ENCODE measurements at regions not wholly inside any gene's neighbourhood (a gene's known extent, or its start where the extent isn't known, plus 50 kb on each side); places are given as distances from the start of the nearest gene placed in this dataset.

DNA sequence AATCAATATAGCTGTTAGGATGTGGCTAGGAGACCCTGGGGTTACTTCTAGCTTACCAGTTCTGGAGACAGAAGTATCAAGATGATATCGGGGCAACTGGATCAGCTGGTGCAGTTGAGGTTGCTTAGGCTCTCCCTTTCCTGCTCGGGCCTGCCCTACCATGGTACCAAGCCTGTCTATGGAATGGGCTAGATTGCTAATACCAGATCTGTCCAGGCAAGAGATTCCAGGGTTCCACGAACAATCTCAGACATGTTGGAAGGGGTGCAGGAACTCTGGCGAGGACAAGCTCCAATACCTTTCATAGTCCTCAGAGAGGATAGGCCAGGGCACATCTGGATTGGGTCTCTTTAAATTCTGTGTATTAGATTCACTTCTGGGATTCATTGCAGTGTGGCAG, 53.8 kb downstream of the ADM start:
- in situ Hi-C loops (cut with MboI; ENCODE audit: low sequenced_read_pairs) = no loop called here

DNA sequence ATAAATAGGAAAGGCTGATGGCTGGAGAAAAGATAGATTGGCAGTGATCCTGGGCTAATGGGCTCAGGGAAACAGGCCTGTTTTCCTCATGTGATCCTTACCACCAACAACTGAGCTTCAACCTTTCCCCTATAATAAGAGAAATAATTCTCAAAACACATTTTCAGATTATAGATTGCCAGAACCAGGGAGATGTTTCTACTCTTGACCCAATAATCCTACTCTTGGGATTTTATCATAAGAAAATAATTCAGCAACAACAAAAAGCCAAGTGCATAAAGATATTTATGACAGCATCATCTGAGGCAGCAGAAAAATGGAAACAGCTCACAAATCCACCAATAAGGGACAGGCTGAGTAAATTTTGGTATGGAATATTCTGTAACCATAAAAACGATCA, 54.3 kb downstream of the ADM start:
- in situ Hi-C loops (cut with MboI; ENCODE audit: low sequenced_read_pairs) = no loop called here

DNA sequence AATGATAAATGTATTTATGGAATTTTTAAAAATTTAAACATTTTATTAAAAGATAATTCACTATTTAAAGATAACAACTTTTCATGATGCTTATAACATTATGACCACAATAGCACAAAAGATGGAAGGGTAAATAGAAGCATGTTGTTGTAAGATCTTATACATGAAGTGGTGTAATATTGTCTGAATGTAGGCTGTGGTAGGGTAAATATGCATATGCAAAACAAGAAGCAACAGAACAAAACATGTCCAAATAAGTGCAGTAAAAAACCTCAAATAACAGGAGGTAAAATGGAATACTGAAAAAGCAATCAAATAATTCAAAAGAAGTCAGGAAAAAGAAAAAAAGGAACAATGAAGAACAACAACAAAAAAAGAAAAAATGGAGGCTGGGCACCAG, 56.0 kb downstream of the ADM start:
- in situ Hi-C loops (cut with MboI; ENCODE audit: low sequenced_read_pairs) = no loop called here

DNA sequence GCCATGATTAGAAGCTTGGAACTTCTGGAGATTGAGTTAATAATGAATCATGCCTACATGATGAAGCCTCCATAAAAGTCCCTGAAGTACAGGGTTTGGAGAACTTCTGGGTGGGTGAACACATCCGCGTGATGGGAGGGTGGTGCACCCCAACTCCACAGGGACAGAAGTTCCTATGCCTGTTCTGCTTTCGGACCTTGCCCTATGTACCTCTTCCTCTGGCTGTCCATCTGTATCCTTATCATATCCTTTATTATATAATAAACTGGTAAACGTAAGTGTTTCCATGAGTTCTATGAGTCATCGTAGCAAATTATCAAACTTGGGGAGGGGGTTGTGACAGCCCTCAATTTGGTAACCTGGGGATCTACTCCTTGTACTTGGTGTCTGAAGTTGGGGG, 60.2 kb downstream of the ADM start:
- in situ Hi-C loops (cut with MboI; ENCODE audit: low sequenced_read_pairs) = no loop called here

DNA sequence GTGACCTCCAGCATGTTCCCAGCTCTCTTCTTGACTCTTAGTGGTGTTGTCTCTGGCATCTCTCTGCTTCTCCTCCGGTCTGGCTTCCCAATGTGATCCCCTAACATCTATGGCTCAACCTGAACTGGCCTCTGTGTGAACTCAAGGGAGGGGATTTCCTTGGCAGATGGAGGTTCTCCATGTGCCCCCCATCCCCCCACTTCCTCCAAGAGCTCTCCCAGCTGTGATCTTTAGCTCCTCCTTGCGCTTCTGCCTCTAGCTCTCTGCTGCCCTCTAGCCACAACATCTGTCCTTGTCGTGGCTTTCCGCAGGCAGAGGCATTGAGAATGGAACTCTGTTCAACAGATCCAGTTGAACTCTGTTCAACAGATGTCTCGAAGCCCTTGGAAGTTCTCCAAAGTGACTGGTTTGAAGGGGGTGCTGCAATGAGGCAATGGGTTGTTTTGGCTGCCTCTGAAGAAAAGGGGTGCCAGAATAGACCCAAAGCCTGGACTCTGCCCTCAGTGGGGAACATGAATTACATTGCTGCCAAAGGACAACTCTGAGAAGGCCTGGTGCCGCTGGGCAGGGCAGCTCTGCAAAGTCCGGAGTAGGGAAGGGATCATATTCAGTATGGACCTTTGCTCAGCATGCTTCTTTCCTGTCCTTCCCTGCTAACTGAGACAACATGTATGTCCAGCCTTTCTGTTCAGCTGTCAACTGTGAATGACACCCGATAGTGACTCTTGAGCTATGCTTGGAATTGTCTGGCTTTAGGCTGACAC, 61.9 kb downstream of the ADM start:
- in situ Hi-C loops (cut with MboI; ENCODE audit: low sequenced_read_pairs) = no loop called here

DNA sequence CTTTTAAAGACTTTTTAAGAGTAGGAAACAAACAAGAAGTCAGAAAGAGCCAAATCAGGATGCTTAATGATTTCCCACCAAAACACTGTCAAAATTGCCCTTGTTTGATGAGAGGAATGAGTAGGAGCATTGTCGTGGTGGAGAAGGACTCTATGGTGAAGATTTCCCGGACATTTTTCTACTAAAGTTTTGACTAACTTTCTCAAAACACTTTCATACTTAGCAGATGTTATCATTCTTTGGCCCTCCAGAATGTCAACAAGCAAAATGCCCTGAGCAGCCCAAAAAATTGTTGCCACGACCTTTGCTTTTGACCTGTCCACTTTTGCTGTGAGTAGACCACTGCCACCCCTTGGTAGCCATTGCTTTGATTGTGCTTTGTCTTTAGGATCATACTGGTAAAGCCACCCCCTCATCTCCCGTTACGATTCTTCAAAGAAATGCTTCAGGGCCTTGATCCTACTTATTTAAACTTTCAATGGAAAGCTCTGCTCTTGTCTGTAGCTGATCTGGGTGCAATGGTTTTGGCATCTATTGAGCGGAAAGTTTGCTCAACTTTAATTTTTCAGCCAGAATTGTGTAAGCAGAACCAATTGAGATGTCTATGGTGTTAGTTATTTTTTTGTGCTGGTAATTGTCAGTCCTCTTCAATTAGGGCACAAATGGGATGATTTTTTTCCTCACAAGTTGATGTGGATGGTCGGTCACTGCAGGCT, 67.2 kb downstream of the ADM start:
- in situ Hi-C loops (cut with MboI; ENCODE audit: low sequenced_read_pairs) = no loop called here

DNA sequence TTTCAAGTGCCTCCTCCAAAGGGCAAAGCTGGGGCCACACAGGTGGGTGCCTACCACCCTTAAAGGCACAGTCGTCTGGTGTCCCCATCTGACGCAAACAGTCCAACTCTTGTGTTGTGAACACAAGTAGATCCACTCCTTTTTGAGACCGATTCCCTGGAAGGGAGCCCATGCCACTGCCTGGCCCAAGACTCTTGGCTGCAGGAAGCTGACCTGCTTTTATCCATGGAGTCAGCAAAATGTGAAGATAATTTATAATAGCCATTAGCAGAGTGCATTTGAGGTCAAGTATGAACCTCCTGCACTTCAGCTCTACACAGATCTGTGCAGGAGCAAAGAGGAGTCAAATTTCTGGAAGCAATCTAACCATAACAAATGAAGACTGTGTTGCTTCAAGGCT, 68.5 kb downstream of the ADM start:
- in situ Hi-C loops (cut with MboI; ENCODE audit: low sequenced_read_pairs) = no loop called here

DNA sequence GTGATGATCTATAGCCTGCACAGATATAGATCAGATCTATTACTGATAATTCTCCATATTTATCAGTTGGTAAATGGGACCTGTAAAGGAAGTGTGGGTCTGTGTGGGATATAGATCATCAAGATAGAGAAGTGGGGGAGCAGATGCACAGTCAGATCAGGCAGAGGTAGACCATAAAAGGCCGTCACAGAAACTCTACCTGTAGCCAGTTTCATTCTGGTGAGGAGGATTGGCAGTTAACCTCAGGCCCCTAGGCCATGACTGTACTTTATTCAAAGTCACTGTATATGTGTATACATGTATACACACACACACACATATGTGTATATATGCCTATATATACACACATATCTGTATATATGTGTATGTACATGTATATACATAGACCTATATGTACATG, 69.1 kb downstream of the ADM start:
- in situ Hi-C loops (cut with MboI; ENCODE audit: low sequenced_read_pairs) = no loop called here

DNA sequence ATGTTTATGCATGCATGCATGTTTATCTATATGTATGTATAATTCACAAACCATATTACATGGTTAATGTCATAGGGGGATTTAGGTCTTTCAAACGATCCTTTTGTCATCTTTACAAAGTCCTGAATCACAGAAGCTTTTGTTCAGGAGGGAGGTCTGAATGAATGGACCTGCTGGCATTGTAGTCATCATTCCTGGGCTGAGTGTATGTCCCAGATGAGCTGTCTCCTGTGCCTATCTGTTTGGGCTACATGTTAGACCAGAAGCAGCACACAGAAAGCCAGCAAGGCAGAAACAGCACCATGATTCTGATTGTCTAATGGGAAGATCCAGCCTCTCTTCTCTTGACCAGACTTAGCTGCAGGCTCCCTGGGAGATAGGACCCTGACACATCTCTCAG, 69.5 kb downstream of the ADM start:
- in situ Hi-C loops (cut with MboI; ENCODE audit: low sequenced_read_pairs) = no loop called here

DNA sequence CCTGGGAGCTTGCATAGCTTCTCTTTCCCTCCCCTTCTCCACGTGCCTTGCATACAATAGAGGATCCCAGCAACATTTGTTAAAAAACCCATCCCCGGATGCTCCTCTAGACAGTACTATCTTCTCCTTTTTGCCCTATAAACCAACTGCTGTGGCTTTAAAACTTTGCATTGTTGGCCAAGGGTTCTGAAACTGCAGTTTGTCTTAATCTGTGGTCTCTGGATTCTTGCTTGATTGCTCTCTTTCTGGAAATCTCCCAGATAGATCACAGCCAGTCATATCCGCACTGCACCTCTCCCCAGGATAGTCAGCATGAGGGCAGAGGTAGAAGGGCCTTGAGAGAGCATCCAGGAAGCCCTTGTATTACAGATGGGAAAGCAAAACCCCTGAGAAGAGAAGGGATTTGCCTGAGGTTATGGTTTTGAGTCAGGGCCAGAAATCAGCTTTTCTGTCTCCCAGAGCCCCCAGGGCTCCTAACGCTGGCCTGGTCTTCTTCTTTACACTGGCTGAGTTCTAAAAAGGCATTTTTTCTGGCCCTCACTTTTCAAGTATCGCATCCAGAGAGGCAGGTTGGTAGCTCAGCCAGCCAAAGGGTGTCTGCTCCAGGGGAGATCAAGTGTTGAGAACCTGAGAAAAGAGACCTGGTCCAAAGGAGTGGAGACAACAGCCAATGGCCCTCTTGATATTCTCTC, 70.6 kb downstream of the ADM start:
- in situ Hi-C loops (cut with MboI; ENCODE audit: low sequenced_read_pairs) = no loop called here

DNA sequence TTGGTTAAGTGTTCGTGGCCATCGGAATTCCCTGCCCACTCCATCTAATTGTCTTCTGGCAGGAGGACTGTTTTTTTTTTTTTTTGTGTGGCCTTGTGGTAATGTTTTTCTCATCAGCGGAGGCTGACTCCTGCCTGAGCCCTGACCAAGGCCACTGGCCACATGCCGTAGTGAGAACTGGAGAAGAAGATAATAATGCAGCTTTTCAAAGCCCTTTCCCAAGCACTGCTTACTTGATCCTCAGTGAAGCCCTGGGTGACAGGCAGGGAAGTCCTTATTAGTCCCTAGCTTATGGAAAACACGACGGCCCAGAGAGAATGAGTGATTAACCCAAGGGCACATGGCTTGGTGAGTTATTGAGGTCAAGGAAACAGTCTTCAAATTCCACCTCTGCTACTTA, 71.2 kb downstream of the ADM start:
- in situ Hi-C loops (cut with MboI; ENCODE audit: low sequenced_read_pairs) = no loop called here

DNA sequence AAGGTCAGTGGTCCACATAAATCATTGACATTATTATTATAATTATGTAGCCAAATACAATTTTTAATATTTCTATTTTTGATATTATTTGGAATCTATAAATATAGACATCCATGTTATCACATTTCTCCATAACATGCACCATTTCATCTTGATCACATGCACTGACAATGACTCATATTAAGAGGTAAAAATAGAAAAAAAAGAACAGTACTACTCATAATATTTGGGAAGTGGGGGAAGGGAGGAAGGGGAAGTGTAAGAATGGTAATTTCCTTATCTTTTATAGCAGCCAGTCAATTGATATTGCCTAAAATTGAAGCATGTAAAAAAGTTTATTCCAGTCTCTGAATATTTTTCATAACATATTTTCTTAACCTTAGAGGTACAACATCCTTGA, 72.3 kb downstream of the ADM start:
- in situ Hi-C loops (cut with MboI; ENCODE audit: low sequenced_read_pairs) = no loop called here

DNA sequence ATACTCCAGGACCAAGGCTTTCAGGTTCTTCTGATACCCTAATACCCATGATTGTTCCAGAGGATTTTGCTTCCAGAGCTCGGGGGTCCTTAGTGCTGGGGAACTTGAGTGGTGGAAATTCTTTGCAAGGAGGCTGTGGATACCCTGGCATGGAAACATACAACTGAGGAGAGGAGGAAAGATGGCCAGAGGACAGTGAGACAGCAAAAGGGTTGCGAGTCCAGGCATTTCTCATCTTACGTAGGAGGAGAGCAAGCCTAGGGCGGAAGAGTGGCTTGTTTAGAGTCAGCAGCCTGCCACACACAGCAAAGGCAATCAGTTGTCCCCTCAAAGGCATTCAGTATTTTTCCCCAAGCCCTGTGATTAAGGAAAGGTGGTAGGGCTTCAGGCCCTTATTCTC, 73.5 kb downstream of the ADM start:
- in situ Hi-C loops (cut with MboI; ENCODE audit: low sequenced_read_pairs) = no loop called here

DNA sequence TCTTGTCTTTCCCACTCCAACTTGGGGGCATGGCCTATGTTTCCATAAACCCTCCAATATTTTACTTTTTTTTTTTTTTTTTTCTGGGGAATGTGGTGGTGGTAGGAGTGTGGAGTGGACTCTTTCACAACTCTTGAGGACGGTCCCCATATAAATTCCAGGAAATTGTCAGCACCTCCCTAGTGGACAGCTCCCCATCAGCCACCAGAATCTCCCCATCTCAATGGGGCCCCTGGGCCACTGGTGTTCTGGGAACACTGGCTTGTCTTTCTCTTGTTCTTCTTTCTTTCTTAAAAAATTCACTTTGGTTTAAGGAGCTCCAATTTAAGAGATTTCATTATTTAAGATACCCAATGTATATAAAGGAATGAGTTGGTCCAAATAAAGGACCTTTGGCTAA, 74.1 kb downstream of the ADM start:
- in situ Hi-C loops (cut with MboI; ENCODE audit: low sequenced_read_pairs) = no loop called here

DNA sequence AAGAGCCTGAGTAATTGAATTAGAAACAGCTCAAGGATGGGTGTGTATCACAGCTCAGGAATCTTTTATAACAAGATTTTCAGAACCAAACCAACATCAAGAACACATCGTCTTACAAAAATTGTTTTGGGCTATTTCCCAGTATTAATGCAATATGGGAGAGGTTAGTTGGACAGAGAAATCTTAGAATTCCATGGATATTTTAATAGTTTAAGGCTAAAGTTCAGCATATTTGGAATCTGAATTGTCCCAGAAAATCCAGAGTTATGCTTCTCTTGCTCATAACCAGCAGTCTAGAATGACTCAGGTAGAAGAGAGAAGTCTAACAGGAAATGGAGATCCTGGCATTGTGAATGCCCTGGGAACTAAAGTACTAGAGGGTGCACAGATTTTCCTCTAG, 74.6 kb downstream of the ADM start:
- in situ Hi-C loops (cut with MboI; ENCODE audit: low sequenced_read_pairs) = no loop called here

DNA sequence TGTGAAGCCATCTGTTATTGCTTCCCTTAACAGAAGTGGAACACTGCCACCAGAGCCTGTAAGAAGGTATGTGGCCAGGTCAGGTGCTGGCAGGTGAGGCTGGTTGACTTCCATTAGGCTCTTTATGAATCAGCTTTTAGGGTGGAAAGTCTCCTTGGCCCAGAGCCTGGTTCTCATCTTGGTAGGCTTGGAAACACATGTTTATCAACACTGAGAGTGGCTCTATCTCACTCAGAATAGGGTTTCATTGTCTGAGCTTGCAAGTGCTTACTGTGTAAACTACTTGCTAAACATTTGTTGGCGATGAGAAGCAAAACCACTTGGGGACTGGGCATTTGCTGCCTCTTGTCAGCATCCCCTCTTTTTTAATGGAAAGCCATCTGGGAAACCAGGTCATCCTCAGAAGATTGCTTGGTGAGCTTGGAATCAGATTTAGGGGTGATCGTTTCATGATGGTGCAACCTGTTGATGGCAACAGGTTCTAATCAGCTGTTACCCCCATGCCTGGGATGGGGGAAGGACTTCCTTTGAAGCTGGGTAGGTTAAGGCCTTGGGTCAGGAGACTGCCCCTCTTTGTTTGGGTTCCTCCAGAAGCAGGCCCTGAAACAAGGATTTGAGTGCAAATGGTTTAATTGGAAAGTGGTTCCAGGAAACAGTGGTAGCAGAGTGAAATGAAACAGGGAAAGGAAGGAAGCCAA, 75.0 kb upstream of the AMPD3 start:
- in situ Hi-C loops (cut with MboI; ENCODE audit: low sequenced_read_pairs) = no loop called here

DNA sequence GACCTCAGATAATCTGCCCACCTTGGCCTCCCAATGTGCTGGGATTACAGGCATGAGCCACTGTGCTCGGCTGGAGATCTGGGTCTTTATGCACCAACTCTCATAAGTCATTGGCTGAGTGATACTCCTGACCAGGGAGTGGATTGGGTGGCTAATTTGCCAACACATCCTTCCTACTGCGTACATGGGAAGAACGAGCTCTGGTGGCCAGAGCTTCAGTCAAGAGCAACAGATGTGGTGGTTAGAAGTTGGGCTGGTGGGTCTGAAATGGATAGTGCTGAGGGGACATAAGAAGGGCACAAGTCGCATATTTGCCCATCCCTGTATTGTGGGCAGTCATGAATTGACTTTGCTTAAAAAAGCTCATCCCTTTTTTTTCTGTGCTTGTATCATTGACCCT, 74.1 kb upstream of the AMPD3 start:
- in situ Hi-C loops (cut with MboI; ENCODE audit: low sequenced_read_pairs) = no loop called here

DNA sequence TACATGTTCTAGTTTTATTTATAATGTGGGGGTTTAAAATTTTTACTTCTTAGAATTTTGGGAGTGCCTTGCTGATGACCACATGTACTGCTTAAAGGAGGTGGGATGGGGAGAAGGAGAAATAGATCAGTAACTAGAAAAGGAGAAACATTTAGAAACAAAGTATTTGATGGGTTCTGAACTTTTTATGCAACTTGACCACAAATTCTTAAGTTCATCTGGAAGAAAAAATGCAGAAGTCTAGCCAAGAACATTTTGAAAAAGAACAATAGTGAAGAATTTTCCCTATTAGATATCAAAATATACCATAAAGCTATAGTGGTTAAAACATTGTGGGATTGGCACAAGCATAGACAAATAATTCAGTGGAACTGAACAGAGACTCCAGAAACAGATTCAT, 73.3 kb upstream of the AMPD3 start:
- in situ Hi-C loops (cut with MboI; ENCODE audit: low sequenced_read_pairs) = no loop called here

DNA sequence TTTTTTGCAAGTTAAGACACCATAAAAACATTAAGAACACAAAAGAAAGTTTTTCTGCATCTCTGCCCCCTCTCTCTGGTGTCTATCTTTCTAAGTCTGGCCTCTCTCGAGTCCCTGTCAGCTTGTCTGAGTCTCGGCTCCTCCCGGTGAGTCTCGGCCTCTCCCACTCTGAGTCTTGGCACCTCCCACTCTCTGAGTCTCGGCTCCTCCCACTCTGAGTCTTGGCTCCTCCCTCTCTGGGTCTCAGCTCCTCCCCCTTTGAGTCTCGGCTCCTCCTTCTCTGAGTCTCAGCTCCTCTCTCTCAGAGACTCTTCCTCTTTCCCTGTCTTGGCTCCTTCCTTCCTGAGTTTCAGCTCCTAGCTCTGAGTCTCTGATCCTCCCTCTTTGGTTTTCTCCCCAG, 72.5 kb upstream of the AMPD3 start:
- in situ Hi-C loops (cut with MboI; ENCODE audit: low sequenced_read_pairs) = no loop called here

DNA sequence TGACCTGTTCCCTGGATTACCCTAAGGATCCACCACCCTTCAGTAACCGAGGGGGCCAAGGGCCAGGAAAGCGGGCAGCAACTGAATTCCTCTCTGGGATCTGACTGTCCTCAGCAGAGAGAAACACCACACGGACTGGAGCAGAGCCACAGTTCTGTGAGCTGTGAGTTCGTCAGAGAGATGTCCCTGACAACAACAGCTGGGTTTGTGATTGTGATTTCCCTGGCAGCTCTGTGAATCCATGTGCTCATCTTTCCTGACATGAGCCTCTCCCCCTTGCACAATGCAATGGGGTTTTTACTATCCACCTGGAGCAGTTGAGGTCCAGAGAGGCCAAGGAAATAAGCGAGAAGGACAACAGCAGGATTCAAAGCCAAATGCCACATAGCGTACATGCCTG, 69.4 kb upstream of the AMPD3 start:
- in situ Hi-C loops (cut with MboI; ENCODE audit: low sequenced_read_pairs) = no loop called here

DNA sequence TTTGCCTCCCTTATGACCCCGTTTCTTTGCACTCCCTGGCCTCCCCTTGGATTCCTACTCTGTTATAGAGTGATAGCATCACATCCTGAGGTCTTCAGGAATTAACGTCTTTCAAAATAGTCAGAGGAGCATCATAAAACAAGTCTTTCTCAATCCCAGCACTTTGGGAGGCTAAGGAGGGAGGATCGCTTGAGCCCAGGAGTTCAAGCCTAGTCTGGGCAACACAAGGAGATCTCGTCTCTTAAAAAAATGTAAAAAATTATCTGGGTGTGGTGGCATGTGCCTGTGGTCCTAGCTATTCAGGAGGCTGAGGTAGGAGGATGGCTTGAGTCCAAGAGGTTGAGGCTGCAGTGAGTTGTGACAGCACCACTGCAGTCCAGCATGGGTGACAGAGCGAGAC, 68.7 kb upstream of the AMPD3 start:
- in situ Hi-C loops (cut with MboI; ENCODE audit: low sequenced_read_pairs) = no loop called here

DNA sequence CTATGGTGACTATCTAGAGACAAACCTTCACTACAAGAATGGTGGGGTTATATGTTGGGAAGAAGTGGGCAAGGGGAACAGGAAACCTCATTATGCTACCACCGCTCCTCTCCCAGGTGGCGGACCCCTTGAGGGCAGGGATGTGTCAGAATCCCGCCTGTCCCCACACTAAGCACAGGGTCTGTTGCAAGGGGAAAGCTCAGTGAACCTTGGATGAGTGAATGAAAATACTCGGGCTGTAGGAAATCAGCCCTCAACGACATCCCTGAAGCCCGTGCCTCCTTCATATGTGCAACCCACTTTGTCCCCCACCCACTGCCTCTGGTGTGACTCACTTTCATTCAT, 68.2 kb upstream of the AMPD3 start:
- in situ Hi-C loops (cut with MboI; ENCODE audit: low sequenced_read_pairs) = no loop called here

Measured in HL-60/S4 treated with phorbol 12-myristate 13-acetate at 8.2 ng/mL for 4 days and 3 days (cell line).